Astrocyte (in vitro differentiated cells and primary cell): ENCODE measurements at regions not wholly inside any gene's neighbourhood (a gene's known extent, or its start where the extent isn't known, plus 50 kb on each side); places are given as distances from the start of the nearest gene placed in this dataset.

Source experiments
- EZH2 ChIP-seq: IDR thresholded peaks from 2 replicates; pipeline ENCODE4 v1.6.1; 2012; ENCODE audit warnings: mild to moderate bottlenecking, low read length, inconsistent platforms; ENCODE audit not compliant: insufficient read depth
- TF ChIP-seq, protein P1 (sequence below): IDR thresholded peaks from 2 replicates; pipeline ENCODE4 v1.5.1; 2011; ENCODE audit warnings: low read depth, mild to moderate bottlenecking, inconsistent platforms, low read length, moderate library complexity; ENCODE audit not compliant: insufficient read depth

DNA sequence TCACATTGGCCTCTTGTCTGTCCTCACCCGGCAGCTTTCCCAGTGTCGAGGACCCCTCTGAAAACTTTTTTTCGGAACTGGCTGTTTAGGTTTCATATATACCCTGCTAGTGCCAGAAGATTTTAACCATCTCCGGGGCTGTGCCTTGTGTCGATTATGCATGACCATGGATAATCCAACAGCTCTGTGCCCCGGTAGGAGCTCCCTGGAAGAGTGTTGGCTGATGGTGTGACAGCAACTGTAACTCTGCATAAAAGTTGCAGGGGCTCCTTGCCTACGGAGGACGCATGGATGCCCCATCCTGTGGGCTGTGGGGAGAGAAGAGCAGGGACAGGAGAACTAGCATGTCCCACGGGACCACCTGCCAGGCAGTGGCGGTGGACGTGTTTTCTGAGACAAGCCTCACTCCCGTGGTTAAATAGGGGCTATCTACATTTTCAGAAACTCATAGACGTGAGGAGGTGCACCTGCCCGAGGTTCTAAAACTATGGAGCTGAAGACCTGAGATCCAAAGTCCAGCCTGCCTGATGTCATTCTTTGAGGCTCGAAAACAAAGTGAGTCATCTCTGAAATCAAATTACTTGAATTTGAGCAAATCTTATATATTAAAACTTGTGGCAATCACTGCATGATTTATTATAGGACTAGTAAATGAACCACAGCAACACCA, 437.2 kb upstream of the HS6ST1 start:
- TF ChIP-seq, protein P1, sequence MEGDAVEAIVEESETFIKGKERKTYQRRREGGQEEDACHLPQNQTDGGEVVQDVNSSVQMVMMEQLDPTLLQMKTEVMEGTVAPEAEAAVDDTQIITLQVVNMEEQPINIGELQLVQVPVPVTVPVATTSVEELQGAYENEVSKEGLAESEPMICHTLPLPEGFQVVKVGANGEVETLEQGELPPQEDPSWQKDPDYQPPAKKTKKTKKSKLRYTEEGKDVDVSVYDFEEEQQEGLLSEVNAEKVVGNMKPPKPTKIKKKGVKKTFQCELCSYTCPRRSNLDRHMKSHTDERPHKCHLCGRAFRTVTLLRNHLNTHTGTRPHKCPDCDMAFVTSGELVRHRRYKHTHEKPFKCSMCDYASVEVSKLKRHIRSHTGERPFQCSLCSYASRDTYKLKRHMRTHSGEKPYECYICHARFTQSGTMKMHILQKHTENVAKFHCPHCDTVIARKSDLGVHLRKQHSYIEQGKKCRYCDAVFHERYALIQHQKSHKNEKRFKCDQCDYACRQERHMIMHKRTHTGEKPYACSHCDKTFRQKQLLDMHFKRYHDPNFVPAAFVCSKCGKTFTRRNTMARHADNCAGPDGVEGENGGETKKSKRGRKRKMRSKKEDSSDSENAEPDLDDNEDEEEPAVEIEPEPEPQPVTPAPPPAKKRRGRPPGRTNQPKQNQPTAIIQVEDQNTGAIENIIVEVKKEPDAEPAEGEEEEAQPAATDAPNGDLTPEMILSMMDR: no peak
- TF ChIP-seq EZH2: no peak
